Stromal cell of bone marrow (primary cell): ENCODE measurements at regions not wholly inside any gene's neighbourhood (a gene's known extent, or its start where the extent isn't known, plus 50 kb on each side); places are given as distances from the start of the nearest gene placed in this dataset.

Source experiments
- DNase-seq: peaks from one replicate; pipeline ENCODE4 v3.0.0-alpha.2; 2012; ENCODE audit warnings: low read depth

DNA sequence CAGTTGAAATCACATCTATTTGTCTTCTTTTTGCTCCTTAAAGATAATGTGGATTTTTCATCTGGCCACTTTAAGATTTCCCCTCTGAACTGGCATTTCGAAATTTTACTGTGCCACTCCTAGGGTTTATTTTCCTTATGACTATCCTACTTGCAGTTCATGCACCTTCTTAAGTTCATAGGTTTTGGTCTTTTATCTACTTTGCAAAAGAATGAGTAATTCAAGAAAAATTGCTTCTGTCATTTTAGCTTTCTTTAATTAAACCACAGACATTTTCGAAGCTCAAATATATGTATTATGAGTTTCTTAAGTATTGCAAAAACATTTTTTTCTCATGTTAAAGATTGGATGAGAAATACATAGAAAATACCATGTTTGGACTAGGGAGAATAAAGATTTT, 1244.8 kb upstream of the TMPRSS15 start:
- DNase-seq: no peak

DNA sequence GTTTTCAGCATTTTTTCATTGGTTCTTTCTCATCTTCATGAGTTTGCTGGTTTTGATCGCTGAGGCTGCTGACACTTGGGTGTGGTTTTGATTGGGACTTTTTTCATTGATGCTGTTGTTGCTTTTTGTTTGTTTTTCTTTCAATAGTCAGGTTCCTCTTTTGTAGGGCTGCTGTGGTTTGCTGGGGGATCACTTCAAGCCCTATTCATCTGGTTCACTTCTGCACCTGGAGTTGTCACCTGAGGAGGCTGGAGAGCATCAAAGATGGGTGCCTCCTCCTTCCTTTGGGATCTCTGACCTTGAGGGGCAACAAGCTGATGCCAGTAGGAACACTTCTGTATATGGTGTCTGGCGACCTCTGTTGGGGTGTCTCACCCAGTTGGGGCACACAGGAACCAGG, 1279.9 kb upstream of the TMPRSS15 start:
- no peak for DNase-seq

DNA sequence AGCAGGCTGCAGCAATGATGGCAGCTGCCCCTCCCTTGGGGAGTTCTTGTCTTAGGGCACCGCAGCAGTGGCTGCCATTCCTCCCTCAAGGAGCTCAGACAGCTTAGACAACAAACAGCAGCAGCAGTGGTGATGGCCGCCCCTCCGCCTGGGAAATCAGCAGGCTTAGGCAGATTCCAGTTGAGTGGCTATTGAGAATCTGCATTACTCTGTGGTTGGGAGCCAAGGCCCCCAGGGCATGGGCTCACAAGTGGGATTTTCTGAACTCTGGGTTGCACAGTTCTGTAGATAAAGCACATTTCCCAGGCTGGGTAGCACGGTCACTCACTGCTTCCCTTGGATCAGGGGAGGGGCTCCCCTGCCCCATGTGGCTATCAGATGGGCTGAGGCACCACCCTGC, 1280.7 kb upstream of the TMPRSS15 start:
- DNase-seq: no peak

DNA sequence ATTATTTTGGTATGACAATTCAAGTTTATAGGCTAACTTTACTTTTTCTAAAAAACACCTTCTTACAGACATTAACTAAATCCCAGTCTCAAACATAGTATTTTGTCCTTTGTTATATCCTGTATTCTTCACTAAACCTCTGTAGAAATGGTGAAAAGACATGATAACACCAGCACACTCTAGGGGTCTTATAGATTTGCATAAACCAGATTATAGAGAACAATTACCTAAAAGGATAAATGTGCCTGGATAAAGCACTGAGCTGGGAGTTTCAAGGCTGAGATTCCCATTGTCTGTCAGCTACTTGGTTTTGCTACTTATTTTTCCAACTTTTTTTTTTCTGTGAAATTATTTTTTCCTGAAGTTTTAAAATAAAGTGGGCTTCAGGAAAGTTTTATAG, 1288.6 kb upstream of the TMPRSS15 start:
- DNase-seq: no peak

DNA sequence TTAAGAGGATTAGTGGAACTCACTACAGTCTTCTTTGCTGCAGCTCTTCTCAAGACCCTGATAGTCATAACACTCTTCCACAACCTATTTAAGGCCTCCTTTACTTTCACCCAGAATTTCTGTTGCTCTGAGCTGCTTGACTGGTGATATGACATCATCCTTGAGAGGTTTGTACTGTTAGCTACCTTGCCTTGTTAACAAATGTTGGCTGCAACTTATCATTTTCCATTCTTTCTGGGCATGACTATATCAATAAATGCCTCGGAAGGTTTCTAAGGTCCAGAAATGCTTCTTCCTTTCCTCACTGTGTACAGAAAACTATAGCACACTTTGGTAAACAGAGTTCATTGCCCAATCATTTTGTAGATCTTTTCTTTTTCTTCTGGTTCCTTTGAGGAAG, 1292.2 kb upstream of the TMPRSS15 start:
- no peak for DNase-seq

DNA sequence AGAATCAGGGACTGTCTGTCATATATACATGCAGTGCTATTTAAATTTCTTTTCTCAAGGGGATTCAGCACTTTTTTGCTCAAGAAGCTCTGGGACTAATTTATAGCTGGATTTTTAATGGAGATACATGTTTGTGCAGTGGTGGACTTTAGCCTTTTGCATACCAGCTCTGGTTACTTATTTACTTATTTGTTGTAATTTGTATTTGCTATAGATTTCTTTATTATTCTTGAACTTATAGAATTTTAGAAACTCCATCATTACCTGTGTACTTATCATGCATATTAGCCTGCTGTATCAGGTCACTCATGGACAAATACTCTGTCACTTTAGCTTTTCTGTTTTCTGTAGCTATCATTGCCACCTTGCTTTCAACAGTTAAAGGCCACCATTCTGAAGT, 1296.9 kb upstream of the TMPRSS15 start:
- no peak for DNase-seq

DNA sequence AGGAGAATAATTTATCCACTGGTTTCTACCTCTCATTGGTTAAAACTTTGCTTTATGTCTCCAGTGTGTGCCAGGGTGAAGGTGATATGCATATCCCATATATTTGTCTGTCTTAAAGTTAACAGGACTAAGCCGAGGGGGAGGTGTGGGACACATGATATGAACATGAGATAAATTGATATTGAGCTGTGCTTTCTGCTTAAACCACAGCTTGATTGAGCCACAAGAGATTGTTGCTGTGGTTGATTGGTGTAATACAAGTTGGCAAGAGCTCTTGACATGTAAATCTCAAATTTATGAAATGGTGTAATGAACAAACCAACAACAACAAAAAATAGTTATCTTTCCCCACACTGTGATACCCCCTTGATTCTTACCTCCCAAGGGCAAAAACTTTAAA, 1295.5 kb upstream of the NCAM2 start:
- DNase-seq: no peak

DNA sequence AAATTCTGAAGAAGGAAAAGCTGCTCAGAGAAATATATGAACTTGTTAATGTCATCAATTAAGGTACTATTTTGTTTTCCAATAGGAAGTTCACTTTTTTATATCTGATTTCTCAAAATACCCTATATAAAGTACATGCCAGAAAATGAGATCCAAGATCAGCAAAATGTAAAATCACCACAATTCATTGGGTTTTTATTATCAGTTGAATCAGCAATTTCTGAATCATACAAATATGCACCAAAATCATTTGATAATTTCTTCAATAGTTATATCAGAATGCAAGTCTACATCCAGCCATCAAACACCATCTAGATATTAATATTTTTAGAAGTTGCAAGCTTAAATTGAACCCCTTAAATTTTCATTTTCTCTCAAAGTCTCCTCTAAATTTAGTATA, 1293.4 kb upstream of the NCAM2 start:
- DNase-seq: no peak

DNA sequence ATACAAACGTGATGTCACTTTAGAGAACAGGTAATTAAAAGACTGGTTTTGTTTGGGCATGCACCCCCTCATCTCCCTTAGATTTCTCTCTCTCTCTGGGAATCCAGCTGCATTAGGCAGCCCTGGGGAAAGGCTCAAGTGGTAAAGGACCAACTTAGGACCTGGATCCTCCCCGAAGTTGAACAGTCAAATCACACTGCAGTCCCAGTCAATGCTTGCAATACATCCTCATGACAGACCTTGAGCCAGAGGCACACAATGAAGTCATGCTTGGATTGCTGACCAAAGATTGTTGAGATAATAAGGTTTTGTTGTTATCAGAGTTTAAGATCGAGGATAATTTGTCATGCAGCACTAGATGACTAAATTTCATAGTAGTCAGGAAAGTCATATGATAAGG, 1285.8 kb upstream of the NCAM2 start:
- no peak for DNase-seq

DNA sequence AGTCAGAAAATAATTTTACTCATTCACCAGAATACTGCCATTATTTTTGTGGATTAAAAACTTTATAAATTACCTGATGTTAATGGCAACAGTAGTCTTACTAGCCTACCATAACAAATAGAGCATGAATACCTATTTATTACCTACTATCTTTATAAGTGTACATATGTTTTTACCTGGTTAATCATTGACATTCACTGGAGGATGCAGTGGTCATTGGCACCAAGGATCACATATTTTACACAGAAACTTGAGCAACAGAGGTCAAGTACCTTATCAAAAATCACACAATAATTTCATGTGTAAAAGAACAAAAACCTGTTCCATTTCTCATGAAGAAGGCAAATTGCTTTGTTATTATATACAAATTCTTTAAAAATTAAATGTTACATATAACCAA, 1284.9 kb upstream of the NCAM2 start:
- no peak for DNase-seq

DNA sequence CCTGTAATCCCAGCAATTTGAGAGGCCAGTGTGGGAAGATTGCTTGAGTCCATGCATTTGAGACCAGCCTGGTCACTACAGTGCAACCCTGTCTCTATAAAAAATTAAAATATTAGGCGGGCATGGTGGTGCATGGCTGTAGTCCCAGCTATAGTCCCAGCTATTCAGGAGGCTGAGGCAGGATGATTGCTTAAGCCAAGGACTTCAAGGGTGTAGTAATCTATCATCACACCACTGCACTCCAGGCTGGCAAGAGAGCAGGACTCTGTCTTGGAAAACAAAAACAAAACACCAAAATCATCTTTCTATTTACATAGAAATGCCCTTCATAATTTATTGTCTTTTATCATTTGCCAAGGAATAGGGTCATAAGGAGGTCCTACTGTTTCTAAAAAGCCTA, 1274.1 kb upstream of the NCAM2 start:
- DNase-seq: no peak

DNA sequence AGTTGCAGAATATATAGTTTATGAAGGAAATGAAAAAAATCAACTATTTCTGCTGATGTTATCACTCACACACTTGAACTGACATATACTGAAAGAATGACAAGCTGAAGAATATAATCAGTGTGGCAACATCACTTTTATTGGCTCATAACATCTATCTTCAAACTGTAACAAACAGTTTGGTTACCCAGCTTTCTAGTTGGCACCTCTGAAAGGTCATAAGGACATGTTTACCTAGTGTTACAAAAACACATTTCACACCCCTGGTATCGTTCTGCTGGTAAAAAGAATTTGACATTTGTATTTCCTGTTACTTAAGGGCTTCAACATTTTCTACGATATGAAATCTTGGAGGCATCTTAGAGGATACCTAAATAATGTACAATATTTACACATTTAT, 1267.0 kb upstream of the NCAM2 start:
- DNase-seq: no peak

DNA sequence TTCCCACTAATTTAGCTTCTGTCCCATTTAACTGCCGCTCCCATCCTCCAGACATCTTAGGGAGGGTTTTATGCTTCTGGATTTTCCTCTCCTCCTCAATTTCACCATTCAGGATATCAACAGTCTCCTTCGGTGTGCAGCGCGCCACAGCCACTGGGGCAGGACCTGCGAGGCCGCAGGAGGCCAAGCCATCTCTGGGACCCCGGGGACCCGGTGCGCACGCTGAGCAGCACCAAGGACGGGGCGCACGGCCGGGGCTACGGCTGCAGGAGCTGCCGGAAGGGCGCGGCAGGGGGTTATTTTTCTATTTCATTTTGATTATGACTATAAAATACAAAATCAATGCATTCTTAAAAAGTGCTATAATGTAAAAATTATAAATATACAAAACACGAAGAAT, 1238.4 kb upstream of the NCAM2 start:
- DNase-seq: no peak

DNA sequence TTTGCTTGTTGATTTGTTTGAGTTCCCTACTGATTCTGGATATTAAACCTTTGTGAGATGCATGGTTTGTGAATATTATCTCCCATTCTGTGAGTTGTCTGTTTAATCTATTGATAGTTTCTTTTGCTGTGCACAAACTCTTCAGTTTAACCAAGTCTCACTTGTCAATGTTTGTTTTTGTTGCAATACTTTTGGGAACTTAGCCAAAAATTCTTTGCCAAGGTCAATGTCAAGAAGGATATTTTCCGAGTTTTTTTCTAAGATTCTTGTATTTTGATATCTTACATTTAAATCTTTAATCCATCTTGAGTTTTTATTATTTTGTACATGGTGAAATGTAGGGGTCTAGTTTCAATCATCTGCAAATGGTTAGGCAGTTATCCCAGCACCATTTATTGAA, 1230.7 kb upstream of the NCAM2 start:
- no peak for DNase-seq

DNA sequence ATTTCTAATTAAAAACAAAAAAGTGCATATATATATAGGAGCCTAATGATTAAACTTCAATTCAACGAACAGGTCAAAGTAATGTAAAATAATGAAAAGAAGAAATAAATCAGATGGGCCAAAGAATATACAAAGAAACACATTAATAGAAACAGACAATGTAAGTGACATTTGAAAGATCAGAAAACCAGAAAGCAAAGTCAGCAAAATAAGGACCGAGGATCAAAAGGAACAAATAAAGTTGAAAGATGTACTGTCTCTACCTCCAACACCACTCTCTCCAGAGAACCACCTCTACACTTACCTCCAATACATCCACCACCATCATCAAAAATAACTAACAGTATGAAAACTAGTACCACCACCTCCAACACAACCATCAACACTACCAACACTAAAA, 1226.3 kb upstream of the NCAM2 start:
- no peak for DNase-seq

DNA sequence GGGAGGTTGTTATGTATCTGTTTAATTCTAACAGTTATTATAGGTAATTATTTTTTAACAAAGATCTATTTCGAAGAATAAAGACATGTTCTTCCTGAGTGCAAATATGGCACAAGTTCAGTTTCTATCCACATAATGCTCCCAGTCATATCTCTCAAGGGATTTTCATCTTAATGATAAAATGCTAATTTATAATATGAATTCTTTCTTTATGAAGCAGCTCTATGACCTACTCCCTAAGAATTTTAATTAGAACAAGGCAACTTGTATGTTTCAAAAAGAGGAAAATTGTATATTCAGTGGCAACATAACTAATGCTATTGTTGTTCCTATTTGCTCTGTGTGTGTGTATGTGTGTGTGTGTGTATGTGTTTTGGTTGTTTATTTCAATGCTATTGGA, 1222.1 kb upstream of the NCAM2 start:
- DNase-seq: no peak

DNA sequence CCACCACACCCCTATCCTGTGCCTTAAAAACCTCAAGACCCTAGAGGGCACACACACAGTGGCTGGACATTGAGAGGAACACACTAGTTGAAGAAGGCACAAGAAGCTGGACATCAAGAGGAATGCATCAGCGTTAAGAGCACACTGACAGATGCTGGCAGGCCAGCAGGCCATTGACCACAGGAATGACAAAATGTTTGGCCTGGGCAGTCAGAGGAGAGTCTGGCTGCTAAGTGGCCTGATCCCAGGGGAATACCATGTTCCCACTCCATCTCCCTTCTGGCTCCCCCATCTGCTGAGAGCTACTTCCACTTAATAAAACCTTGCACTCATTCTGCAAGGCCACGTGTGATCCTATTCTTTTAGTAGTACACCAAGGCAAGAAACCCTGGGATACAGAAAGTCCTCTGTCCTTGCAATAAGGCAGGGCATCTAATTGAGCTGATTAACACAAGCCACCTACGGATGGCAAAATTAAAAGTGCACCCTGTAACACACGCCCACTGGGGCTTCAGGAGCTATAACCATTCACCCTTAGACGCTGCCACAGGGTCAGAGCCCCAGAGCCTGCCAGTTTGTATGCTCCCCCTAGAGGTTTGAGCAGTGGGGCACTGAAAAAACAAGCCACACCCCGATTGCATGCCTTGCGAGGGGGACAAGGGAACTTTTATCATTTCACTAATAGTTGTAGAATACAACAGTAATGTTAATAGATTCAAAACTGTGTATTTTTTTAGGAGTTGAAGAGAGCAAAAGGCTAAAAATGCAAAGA, 1216.1 kb upstream of the NCAM2 start:
- DNase-seq: no peak

DNA sequence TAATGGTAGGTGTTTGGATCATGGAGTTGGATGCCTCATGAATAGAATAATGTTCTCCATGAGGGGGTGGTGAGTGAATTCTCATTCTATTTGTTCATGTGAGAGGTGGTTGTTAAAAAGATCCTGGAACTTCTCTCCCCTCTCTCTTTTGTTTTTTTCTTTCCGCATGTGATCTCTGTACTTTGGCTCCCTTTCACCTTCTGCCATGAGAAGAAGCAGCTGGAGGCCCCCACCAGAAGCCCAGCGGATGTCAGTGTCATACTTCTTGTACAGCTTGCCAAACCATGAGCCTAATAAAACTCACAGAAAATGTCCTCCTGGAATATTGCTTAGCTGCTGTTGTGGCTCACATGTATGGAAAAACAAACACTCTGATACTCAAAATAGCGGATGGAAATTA, 1212.3 kb upstream of the NCAM2 start:
- DNase-seq: no peak

DNA sequence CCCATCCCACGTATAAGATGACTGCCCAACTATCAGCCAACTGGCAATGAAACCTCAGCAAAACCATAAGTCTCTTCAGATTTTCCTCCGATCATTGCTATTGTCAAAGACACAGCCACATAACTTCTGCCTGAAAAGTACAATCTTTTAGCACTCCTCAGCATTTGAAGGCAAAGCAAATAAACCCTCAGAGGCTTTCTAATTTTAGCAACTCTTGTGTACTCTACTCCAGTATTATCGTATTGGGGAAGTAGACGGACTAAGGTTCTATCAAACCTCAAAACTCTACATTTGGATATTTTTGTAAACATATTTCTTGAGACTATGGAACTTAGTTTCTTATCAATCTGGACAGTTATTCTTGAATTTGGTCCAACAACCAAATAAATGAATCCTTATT, 1206.2 kb upstream of the NCAM2 start:
- DNase-seq: no peak

DNA sequence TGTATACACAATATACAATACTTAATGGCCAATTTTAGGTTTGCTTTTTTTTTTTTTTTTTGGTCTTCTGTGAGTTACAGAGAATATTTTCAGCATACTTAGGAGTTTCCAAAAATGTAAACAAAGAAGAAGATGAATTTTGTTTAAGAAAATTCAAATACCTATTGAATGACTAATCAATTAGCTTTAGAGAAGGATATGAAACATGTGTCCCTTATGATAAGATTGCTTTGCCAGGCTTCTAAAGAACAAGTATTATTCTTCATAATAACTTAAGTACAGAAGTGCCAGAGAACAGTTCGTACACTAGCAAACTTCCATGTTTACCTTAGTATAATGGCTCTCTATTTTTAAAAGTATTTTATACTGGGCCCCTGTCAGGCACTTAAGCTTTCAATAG, 1191.0 kb upstream of the NCAM2 start:
- no peak for DNase-seq

DNA sequence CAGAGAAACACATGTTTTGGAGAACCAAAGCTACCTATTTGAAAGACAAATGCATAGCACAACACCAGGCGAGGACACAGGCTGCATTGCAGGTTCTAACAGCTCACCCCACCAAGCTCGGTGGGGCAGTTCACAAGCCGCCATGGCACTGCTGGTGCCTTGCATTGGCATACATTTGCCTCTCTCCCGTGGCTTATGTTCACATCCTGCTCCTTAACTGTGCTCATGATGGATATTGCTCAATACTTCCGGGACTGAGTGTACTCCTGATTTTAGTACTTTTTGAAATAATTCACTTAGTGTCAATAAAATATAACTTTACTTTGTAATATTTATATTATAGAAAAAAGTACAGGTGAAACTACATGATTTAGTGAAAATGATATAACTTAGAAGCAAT, 1187.4 kb upstream of the NCAM2 start:
- no peak for DNase-seq

DNA sequence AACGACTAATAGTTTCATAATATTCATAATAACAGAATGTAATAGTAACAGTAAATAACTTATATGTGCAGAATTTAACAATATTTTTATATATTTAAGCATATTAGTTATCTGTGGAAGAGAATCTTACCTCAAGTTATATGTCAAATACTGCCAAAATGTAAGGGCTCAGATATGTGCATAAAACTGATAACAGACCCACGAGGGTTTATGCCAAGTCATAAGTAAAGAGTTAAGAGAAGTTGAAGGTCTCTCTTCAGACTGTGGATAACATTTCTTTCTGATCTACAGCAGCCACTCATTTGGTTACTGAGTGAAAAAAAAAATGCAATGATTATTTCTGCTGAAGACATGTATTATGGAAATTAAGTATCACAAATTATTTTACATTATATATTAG, 1167.8 kb upstream of the NCAM2 start:
- DNase-seq: no peak

DNA sequence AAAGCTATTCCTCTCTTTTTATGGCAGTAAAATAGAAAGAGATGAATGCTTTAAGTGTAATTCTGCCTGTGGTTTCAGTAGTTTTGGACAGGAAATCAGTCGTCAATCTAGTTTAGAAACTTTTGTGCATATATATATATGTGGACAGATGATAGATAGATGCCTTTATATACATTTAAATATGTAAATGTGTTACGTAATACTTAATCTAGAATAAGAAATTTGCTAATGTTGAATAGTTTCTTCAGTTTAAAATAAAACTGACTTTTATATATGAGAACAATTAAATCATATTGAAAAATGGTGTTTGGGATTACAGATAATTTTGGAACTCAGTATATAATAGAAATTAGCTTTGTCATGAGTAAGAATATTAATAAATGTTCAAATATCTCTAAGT, 1165.7 kb upstream of the NCAM2 start:
- no peak for DNase-seq

DNA sequence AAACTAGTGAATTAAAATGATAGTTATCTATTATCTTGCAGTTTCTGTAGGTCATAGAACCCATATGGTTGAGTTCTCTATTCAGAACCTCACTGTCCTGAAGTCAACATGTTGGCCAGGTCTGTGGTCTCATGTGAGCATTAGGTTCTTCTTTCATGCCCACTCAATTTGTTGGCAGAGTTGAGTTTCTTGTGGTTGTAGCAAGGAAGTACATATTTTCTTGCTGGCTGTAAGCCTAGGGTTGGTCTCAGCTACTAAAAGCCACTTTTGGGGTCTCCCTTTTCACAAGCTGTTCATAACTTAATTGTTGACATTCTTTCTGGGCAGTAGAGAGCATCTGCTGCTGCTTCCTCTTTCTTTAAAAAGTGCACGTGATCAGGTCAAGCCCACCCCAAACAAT, 1165.1 kb upstream of the NCAM2 start:
- no peak for DNase-seq

DNA sequence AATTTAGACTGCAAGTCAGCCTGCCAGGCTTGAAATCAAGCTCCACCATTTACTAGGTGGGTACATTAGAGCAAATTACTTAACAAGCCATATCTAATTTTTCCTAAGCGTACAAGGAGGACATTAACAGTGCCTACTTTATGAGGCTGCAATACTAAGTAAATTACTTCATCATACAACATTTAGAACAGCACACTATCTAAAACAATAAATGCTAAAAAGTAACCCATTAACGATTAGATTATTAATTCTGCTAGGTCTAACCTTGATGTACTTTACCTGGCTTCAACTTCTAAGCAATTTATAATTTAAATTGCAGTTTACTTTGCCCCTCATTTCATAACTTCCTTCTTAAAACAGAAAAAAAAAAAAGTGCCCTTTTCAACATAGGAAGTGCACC, 1155.6 kb upstream of the NCAM2 start:
- DNase-seq: no peak
